GM18508 (cell line): ENCODE measurements at regions not wholly inside any gene's neighbourhood (a gene's known extent, or its start where the extent isn't known, plus 50 kb on each side); places are given as distances from the start of the nearest gene placed in this dataset.
"Not testable (repeated sequence)": the region's sequence is repeated elsewhere in the genome, so short reads cannot be mapped to it uniquely, and the experiment has no call there.

Experiments
- ATAC-seq: cut with Tn5 transposase; IDR thresholded peaks from one replicate; pipeline ENCODE4 v1.9.1; 2021; ENCODE audit warnings: moderate number of reproducible peaks; ENCODE audit not compliant: insufficient read depth, unreplicated experiment

- ATAC-seq, result not testable (repeated sequence)
Measured at GRCh38 chr3:117056946-117057345, 347.4 kb downstream of the TUSC7 start.

GRCh38 chr3:117059067-117059955 lies 349.7 kb downstream of the TUSC7 start:
- no peak for ATAC-seq

GRCh38 chr3:117059956-117060270 lies 350.3 kb downstream of the TUSC7 start:
- no peak for ATAC-seq

GRCh38 chr3:117063930-117064329 lies 354.4 kb downstream of the TUSC7 start:
- no peak for ATAC-seq

GRCh38 chr3:117068301-117068700 lies 358.7 kb downstream of the TUSC7 start:
- ATAC-seq, result no peak

GRCh38 chr3:117074826-117075225 lies 365.2 kb downstream of the TUSC7 start:
- ATAC-seq, result no peak

GRCh38 chr3:117079997-117080396 lies 370.4 kb downstream of the TUSC7 start:
- no peak for ATAC-seq

- ATAC-seq, result no peak
Measured at GRCh38 chr3:117080872-117081271, 371.3 kb downstream of the TUSC7 start.

- no peak for ATAC-seq
Measured at GRCh38 chr3:117084277-117084676, 374.7 kb downstream of the TUSC7 start.

- ATAC-seq, result no peak
Measured at GRCh38 chr3:117084739-117085270, 375.2 kb downstream of the TUSC7 start.

- no peak for ATAC-seq
Measured at GRCh38 chr3:117091676-117092075, 382.1 kb downstream of the TUSC7 start.

- no peak for ATAC-seq
Measured at GRCh38 chr3:117096549-117096948, 387.0 kb downstream of the TUSC7 start.

GRCh38 chr3:117097351-117097750 lies 387.8 kb downstream of the TUSC7 start:
- no peak for ATAC-seq

- ATAC-seq, result no peak
Measured at GRCh38 chr3:117101697-117102096, 392.1 kb downstream of the TUSC7 start.

- no peak for ATAC-seq
Measured at GRCh38 chr3:117102426-117102825, 392.8 kb downstream of the TUSC7 start.

- ATAC-seq, result no peak
Measured at GRCh38 chr3:117103675-117104074, 394.1 kb downstream of the TUSC7 start.

- no peak for ATAC-seq
Measured at GRCh38 chr3:117104381-117104780, 394.8 kb downstream of the TUSC7 start.

- ATAC-seq, result no peak
Measured at GRCh38 chr3:117104792-117105191, 395.2 kb downstream of the TUSC7 start.

GRCh38 chr3:117105686-117106085 lies 396.1 kb downstream of the TUSC7 start:
- no peak for ATAC-seq

- no peak for ATAC-seq
Measured at GRCh38 chr3:117106396-117106795, 396.8 kb downstream of the TUSC7 start.

GRCh38 chr3:117107946-117108345 lies 398.4 kb downstream of the TUSC7 start:
- ATAC-seq, result no peak

- ATAC-seq, result no peak
Measured at GRCh38 chr3:117109178-117109577, 399.6 kb downstream of the TUSC7 start.
